Skeletal muscle tissue (tissue), 3 donors: ENCODE measurements at regions not wholly inside any gene's neighbourhood (a gene's known extent, or its start where the extent isn't known, plus 50 kb on each side); places are given as distances from the start of the nearest gene placed in this dataset.

Experiments used
- H3K27ac ChIP-seq: one replicate; pipeline ENCODE4 v1.7.0; 2013; ENCODE audit warnings: mild to moderate bottlenecking, low read depth, low read length, inconsistent platforms
- H3K27me3 ChIP-seq, 3 donors: one replicate each; pipeline ENCODE4 v1.7.0; 2013; ENCODE audit warnings: low read length in 3 of 3; ENCODE audit not compliant: control insufficient read depth in 3 of 3, insufficient read depth in 3 of 3
- H3K36me3 ChIP-seq, 3 donors: one replicate each; pipeline ENCODE4 v1.7.0; 2013; ENCODE audit warnings: low read length in 3 of 3; ENCODE audit not compliant: control insufficient read depth in 3 of 3, insufficient read depth in 3 of 3
- H3K4me1 ChIP-seq, 3 donors: one replicate each; pipeline ENCODE4 v1.7.0; 2013; ENCODE audit warnings: low read length in 3 of 3, mild to moderate bottlenecking in 3 of 3; ENCODE audit not compliant: control insufficient read depth in 3 of 3, insufficient read depth in 3 of 3
- H3K4me3 ChIP-seq, 3 donors: one replicate each; pipeline ENCODE4 v1.7.0; 2013; ENCODE audit warnings: low read length in 3 of 3
- H3K9ac ChIP-seq, 3 donors: one replicate each; pipeline ENCODE4 v1.7.0; 2013; ENCODE audit warnings: low read length in 3 of 3, mild to moderate bottlenecking in 3 of 3, moderate library complexity in 2 of 3, low read depth in 1 of 3
- H3K9me3 ChIP-seq, 3 donors: one replicate each; pipeline ENCODE4 v1.7.0; 2013; ENCODE audit warnings: low read length in 3 of 3; ENCODE audit not compliant: control insufficient read depth in 3 of 3
- donor health status: Osteomylitis.

- Histone ChIP-seq H3K4me1 (no peaks in the 10 kb centered on the region), H3K4me3 (no peak overlapping the region), H3K9ac (no peak overlapping the region), H3K9me3 (no peaks in the 10 kb centered on the region), H3K27me3 (peaks cover 8 to 19% (median 11%) of the 10 kb centered on the region in 3 donors), H3K27ac (no peak overlapping the region), H3K36me3 (no peaks in the 10 kb centered on the region)
Measured at GRCh38 chr22:49205483-49205800, 622.2 kb downstream of the BRD1 start.

- Histone ChIP-seq H3K4me1 (no peaks in the 10 kb centered on the region), H3K27me3 (peaks cover 8 to 22% (median 11%) of the 10 kb centered on the region in 3 donors), H3K9ac (no peak overlapping the region), H3K9me3 (no peaks in the 10 kb centered on the region), H3K36me3 (no peaks in the 10 kb centered on the region), H3K4me3 (no peak overlapping the region), H3K27ac (no peak overlapping the region)
Measured at GRCh38 chr22:49204599-49205482, 622.8 kb downstream of the BRD1 start.

- Histone ChIP-seq H3K4me1 (no peaks in the 10 kb centered on the region), H3K27ac (no peak overlapping the region), H3K27me3 (peaks cover 8 to 22% (median 8%) of the 10 kb centered on the region in 3 donors), H3K9ac (no peak overlapping the region), H3K36me3 (no peaks in the 10 kb centered on the region), H3K4me3 (no peak overlapping the region), H3K9me3 (no peaks in the 10 kb centered on the region)
Measured at GRCh38 chr22:49203859-49204598, 623.6 kb downstream of the BRD1 start.

GRCh38 chr22:49203091-49203858 is 624.4 kb downstream of the BRD1 start:
- no peaks in the 10 kb centered on the region for H3K36me3 ChIP-seq
- no peak overlapping the region for H3K27ac ChIP-seq
- H3K4me3 ChIP-seq, result no peak overlapping the region
- H3K9me3 ChIP-seq, result no peaks in the 10 kb centered on the region
- H3K27me3 ChIP-seq, result peaks cover 6 to 22% (median 8%) of the 10 kb centered on the region in 3 donors
- H3K9ac ChIP-seq, result no peak overlapping the region
- H3K4me1 ChIP-seq, result no peaks in the 10 kb centered on the region

GRCh38 chr22:49202226-49202625 is 625.4 kb downstream of the BRD1 start:
- H3K4me1 ChIP-seq, result no peaks in the 10 kb centered on the region
- no peak overlapping the region for H3K4me3 ChIP-seq
- no peaks in the 10 kb centered on the region for H3K9me3 ChIP-seq
- H3K36me3 ChIP-seq, result no peaks in the 10 kb centered on the region
- no peak overlapping the region for H3K27ac ChIP-seq
- H3K9ac ChIP-seq, result no peak overlapping the region
- H3K27me3 ChIP-seq, result peaks cover 4 to 19% (median 5%) of the 10 kb centered on the region in 3 donors

GRCh38 chr22:49201046-49201970 is 626.4 kb downstream of the BRD1 start:
- no peak overlapping the region for H3K27ac ChIP-seq
- no peaks in the 10 kb centered on the region for H3K9me3 ChIP-seq
- H3K9ac ChIP-seq, result no peak overlapping the region
- H3K4me3 ChIP-seq, result no peak overlapping the region
- no peaks in the 10 kb centered on the region for H3K36me3 ChIP-seq
- H3K4me1 ChIP-seq, result no peaks in the 10 kb centered on the region
- peaks cover 1 to 21% (median 5%) of the 10 kb centered on the region in 3 donors for H3K27me3 ChIP-seq

GRCh38 chr22:49199224-49199623 is 628.4 kb downstream of the BRD1 start:
- no peak overlapping the region for H3K9ac ChIP-seq
- no peaks in the 10 kb centered on the region for H3K36me3 ChIP-seq
- H3K27me3 ChIP-seq, result peaks cover 0 to 19% (median 3%) of the 10 kb centered on the region in 3 donors
- H3K4me3 ChIP-seq, result no peak overlapping the region
- no peak overlapping the region for H3K27ac ChIP-seq
- no peaks in the 10 kb centered on the region for H3K9me3 ChIP-seq
- no peaks in the 10 kb centered on the region for H3K4me1 ChIP-seq

GRCh38 chr22:49198705-49199084 is 629.0 kb downstream of the BRD1 start:
- Histone ChIP-seq H3K27me3 (peaks cover 0 to 23% (median 3%) of the 10 kb centered on the region in 3 donors), H3K4me3 (no peak overlapping the region), H3K9me3 (no peaks in the 10 kb centered on the region), H3K9ac (no peak overlapping the region), H3K4me1 (no peaks in the 10 kb centered on the region), H3K36me3 (no peaks in the 10 kb centered on the region), H3K27ac (no peak overlapping the region)

- Histone ChIP-seq H3K4me3 (no peak overlapping the region), H3K4me1 (peaks cover 0 to 3% (median 0%) of the 10 kb centered on the region in 3 donors), H3K9me3 (no peaks in the 10 kb centered on the region), H3K27me3 (peaks cover 0 to 23% (median 3%) of the 10 kb centered on the region in 3 donors), H3K27ac (no peak overlapping the region), H3K36me3 (no peaks in the 10 kb centered on the region), H3K9ac (no peak overlapping the region)
Measured at GRCh38 chr22:49197986-49198704, 629.5 kb downstream of the BRD1 start.
